Hepatic stellate cell (primary cell): ENCODE measurements at regions not wholly inside any gene's neighbourhood (a gene's known extent, or its start where the extent isn't known, plus 50 kb on each side); places are given as distances from the start of the nearest gene placed in this dataset.
A peak's percentile ranks its signal among the peaks of the same experiment; 100 is the strongest.

Experiments used
- DNase-seq: peaks from one replicate; pipeline ENCODE4 v3.0.0; 2011; ENCODE audit warnings: low spot score

- no peak for DNase-seq
Measured at GRCh38 chr12:4106621-4107020, 166.9 kb upstream of the CCND2 start.

- no peak for DNase-seq
Measured at GRCh38 chr12:4104722-4105244, 168.8 kb upstream of the CCND2 start.

GRCh38 chr12:4099276-4099675 is 174.3 kb upstream of the CCND2 start:
- no peak for DNase-seq

GRCh38 chr12:4091016-4091743 is 182.4 kb upstream of the CCND2 start:
- DNase-seq: no peak

GRCh38 chr12:4089956-4090355 is 183.6 kb upstream of the CCND2 start:
- no peak for DNase-seq

GRCh38 chr12:4089121-4089606 is 184.4 kb upstream of the CCND2 start:
- DNase-seq: peak; percentile 14

GRCh38 chr12:4088451-4088850 is 185.1 kb upstream of the CCND2 start:
- DNase-seq: no peak

GRCh38 chr12:4086481-4086880 is 187.1 kb upstream of the CCND2 start:
- no peak for DNase-seq

GRCh38 chr12:4084573-4084972 is 189.0 kb upstream of the CCND2 start:
- DNase-seq: no peak

- DNase-seq: no peak
Measured at GRCh38 chr12:4082809-4083403, 190.7 kb upstream of the CCND2 start.

GRCh38 chr12:4080213-4080612 is 193.3 kb upstream of the CCND2 start:
- no peak for DNase-seq

- no peak for DNase-seq
Measured at GRCh38 chr12:4074129-4074528, 199.4 kb upstream of the CCND2 start.

GRCh38 chr12:4069670-4070010 is 196.4 kb upstream of the PARP11 start:
- no peak for DNase-seq

- no peak for DNase-seq
Measured at GRCh38 chr12:4068981-4069669, 195.9 kb upstream of the PARP11 start.

- DNase-seq: no peak
Measured at GRCh38 chr12:4064008-4064407, 190.8 kb upstream of the PARP11 start.

- DNase-seq: no peak
Measured at GRCh38 chr12:4059898-4060568, 186.8 kb upstream of the PARP11 start.

- no peak for DNase-seq
Measured at GRCh38 chr12:4056910-4057845, 184.0 kb upstream of the PARP11 start.

GRCh38 chr12:4054630-4055029 is 181.4 kb upstream of the PARP11 start:
- no peak for DNase-seq

- no peak for DNase-seq
Measured at GRCh38 chr12:4052691-4053090, 179.5 kb upstream of the PARP11 start.

- no peak for DNase-seq
Measured at GRCh38 chr12:4051596-4051995, 178.4 kb upstream of the PARP11 start.

GRCh38 chr12:4050340-4050739 is 177.1 kb upstream of the PARP11 start:
- no peak for DNase-seq
